Hematopoietic multipotent progenitor cell treated with erythropoietin and hydrocortisone succinate and interleukin-3 and kit ligand, for 4 days (in vitro differentiated cells): ENCODE measurements at regions not wholly inside any gene's neighbourhood (a gene's known extent, or its start where the extent isn't known, plus 50 kb on each side); places are given as distances from the start of the nearest gene placed in this dataset.
"Not testable (repeated sequence)": the region's sequence is repeated elsewhere in the genome, so short reads cannot be mapped to it uniquely, and the experiment has no call there.

Experiments used
- DNase-seq: peaks from one replicate; pipeline ENCODE4 v3.0.0-alpha.2; 2015

DNA sequence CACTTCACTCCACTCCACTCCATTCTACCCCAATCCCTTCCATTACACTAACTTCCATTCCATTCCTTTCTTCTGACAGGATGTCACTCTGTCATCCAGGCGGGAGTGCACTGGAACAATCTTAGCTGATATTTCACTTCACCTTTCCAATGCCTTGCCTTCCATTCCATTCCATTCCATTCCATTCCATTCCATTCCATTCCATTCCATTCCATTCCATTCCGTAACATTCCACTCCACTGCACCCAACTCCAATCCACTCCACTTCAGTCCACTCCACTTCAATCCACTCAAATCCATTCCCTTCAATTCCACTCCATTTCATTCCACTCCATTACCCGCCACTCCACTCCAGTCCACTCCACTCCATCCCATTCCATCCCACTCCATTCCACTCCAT lies 1099.4 kb downstream of the TSPY10 start:
- DNase-seq = peak; percentile 72

DNA sequence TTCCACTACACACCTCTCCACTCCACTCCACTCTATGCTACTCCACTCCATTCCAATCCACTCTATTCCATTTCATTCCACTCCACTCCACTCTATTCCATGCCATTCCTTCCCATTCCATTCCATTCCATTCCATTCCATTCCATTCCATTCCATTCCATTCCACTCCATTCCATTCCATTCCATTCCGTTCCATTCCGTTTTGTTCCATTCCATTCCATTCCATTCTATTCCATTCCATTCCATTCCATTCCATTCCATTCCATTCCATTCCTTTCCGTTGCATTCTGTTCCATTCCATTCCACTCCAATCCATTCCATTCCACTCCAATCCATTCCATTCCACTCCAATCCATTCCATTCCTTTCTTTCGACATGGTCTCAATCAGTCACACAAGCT lies 1121.1 kb downstream of the TSPY10 start:
- DNase-seq = not testable (repeated sequence)

DNA sequence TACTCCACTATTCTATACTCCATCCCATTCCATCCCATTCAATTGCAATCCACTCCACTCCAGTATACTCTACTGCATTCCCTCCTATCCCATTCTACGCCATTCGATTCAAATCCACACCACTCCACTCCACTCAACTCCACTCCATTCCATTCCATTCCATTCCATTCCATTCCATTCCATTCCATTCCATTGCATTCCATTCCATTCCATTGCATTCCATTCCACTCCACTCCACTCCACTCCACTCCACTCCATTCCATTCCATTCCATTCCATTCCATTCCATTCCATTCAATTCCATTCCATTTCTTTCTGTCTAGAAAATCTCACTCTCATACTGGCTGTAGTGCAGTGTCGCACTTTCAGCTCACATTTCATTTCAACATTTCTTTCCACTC lies 1129.4 kb downstream of the TSPY10 start:
- not testable (repeated sequence) for DNase-seq

DNA sequence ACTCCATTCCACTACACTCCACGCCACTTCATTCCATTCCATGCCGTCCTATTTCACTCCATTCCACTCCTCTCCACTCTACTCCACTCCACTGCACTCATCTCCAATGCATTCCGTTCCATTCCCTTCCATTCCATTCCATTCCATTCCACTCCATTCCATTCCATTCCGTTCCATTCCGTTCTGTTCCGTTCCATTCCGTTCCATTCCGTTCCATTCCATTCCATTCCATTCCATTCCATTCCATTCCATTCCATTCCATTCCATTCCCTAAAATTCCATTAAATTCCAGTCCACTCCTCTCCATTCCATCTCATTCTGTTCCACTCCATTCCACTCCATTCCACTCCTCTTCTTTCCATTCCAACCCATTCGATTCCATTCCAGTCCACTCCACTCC lies 1139.1 kb downstream of the TSPY10 start:
- no peak for DNase-seq

DNA sequence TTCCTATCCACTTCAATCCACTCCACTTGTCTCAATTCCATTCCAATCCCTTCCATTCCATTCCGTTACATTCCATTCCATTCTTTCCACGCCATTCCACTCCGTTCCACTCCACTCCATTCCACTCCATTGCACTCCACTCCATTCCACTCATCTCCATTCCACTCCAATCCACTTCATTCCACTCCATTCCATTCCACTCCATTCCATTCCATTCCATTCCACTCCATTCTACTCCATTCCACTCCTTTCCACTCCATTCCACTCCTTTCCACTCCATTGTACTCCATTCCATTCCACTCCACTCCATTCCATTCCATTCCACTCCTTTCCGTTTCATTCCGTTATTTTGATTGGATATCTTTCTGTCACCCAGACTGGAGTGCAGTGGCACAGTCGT lies 1158.7 kb downstream of the TSPY10 start:
- DNase-seq = no peak
